Right lobe of liver (tissue), 6 donors: ENCODE measurements at regions not wholly inside any gene's neighbourhood (a gene's known extent, or its start where the extent isn't known, plus 50 kb on each side); places are given as distances from the start of the nearest gene placed in this dataset.

ENCODE experiments used
- ATAC-seq, 4 donors: fragments of 200-7000 bp; cut with Tn5 transposase; one replicate each; pipeline ENCODE4 v1.9.1; 2020; ENCODE audit warnings: mild to moderate bottlenecking in 4 of 4, moderate library complexity in 4 of 4
- DNase-seq, 3 donors: peaks; one replicate each; pipeline ENCODE4 v3.0.0-alpha.2; 2020
- H3K27ac ChIP-seq, 3 donors: fragments of 200-600 bp; one replicate each; pipeline ENCODE4 v1.8.0; 2022
- H3K27me3 ChIP-seq, 2 donors: fragments of 200-600 bp; one replicate each; pipeline ENCODE4 v1.8.0; 2022
- H3K36me3 ChIP-seq, 4 donors: fragments of 200-600 bp; sonication (generic) in 1 of 4; one replicate each; pipeline versions ENCODE4 v1.5.1 to v1.8.0; 2017 to 2022; ENCODE audit warnings: control low read depth in 1 of 4
- H3K4me1 ChIP-seq, 4 donors: fragments of 200-600 bp; sonication (generic) in 1 of 4; one replicate each; pipeline versions ENCODE4 v1.5.1 to v1.8.0; 2017 to 2022; ENCODE audit warnings: control low read depth in 1 of 4
- H3K4me3 ChIP-seq, 3 donors: fragments of 200-600 bp; one replicate each; pipeline ENCODE4 v1.8.0; 2022
- H3K9me3 ChIP-seq, 4 donors: fragments of 200-600 bp; sonication (generic) in 1 of 4; one replicate each; pipeline versions ENCODE4 v1.5.1 to v1.8.0; 2017 to 2022; ENCODE audit warnings: control low read depth in 1 of 4
- CTCF ChIP-seq, 4 donors: fragments of 200-600 bp in 3 of 4; fragments of 450-650 bp in 1 of 4; IDR thresholded peaks; one replicate each; pipeline versions ENCODE4 v1.5.1 to v1.8.0; 2016 to 2022; ENCODE audit warnings: antibody characterized with exemption in 4 of 4, mild to moderate bottlenecking in 2 of 4
- POLR2A ChIP-seq: fragments of 450-650 bp; IDR thresholded peaks from one replicate; pipeline ENCODE4 v1.6.1; 2017; ENCODE audit warnings: antibody characterized with exemption, mild to moderate bottlenecking
- WGBS: methylation state at CpG from one replicate; pipeline ENCODE4 v1.1.6; 2018; ENCODE audit warnings: low coverage, low lambda C conversion rate; ENCODE audit not compliant: insufficient coverage; ENCODE audit errors: missing lambda C conversion rate; 5-methylcytosine and 5-hydroxymethylcytosine counted together
- intact Hi-C, 2 donors: fragments of 100-400 bp; cut with DNase I; formaldehyde crosslinking; loops; one replicate each; pipeline versions ENCODE4 v1.11.2 to v1.14.1; 2022
- donor health status: DM: no; HTN: yes; CAD: no.
- donor health status: DM: no; HTN: no; CAD: no.
- donor health status: DM: no; HTN: no; CAD: no.
- donor health status: DM: no; HTN: yes; CAD: no.
- donor health status: DM: no; HTN: yes; CAD: no.

GRCh38 chr14:98960617-98961013 is 311.4 kb downstream of the BCL11B start:
- H3K4me1 ChIP-seq: no peaks in the 10 kb centered on the region
- no peaks in the 10 kb centered on the region for H3K27me3 ChIP-seq

GRCh38 chr14:98961191-98961590 is 310.8 kb downstream of the BCL11B start:
- H3K36me3 ChIP-seq: no peaks in the 10 kb centered on the region
- H3K9me3 ChIP-seq: no peaks in the 10 kb centered on the region
- no peak overlapping the region for H3K27ac ChIP-seq
- no peaks in the 10 kb centered on the region for H3K4me1 ChIP-seq
- intact Hi-C loops: no loop called here
- H3K4me3 ChIP-seq: no peak overlapping the region
- H3K27me3 ChIP-seq: no peaks in the 10 kb centered on the region
- 81% methylated on average over 2 of the region's 4 CpGs for WGBS
- DNase-seq (no peak), ATAC-seq (no peak)
- TF ChIP-seq CTCF (IDR thresholded peaks at IDR 0.05) (no peak), POLR2A (no peak)

More at GRCh38 chr14:98960617-98961013, 311.4 kb downstream of the BCL11B start:
- intact Hi-C loops: no loop called here
- DNase-seq (no peak), ATAC-seq (no peak)
- Histone ChIP-seq H3K9me3 (no peaks in the 10 kb centered on the region), H3K36me3 (no peaks in the 10 kb centered on the region), H3K27ac (no peak overlapping the region), H3K4me3 (no peak overlapping the region)
- TF ChIP-seq POLR2A: no peak
- TF ChIP-seq CTCF (IDR thresholded peaks at IDR 0.05): no peak
- WGBS: 71% methylated on average over 5 of the region's 7 CpGs

GRCh38 chr14:98962118-98962517 is 309.9 kb downstream of the BCL11B start:
- intact Hi-C loops: no loop called here
- Histone ChIP-seq H3K36me3 (no peaks in the 10 kb centered on the region), H3K4me1 (no peaks in the 10 kb centered on the region), H3K4me3 (no peak overlapping the region), H3K27ac (no peak overlapping the region), H3K9me3 (no peaks in the 10 kb centered on the region), H3K27me3 (no peaks in the 10 kb centered on the region)
- ATAC-seq (no peak), DNase-seq (no peak)
- WGBS: 58% methylated on average over 10 of the region's 12 CpGs
- no peak for TF ChIP-seq POLR2A
- TF ChIP-seq CTCF (IDR thresholded peaks at IDR 0.05): no peak

GRCh38 chr14:98963610-98964009 is 308.4 kb downstream of the BCL11B start:
- no peak for ATAC-seq
- TF ChIP-seq CTCF (IDR thresholded peaks at IDR 0.05) (no peak), POLR2A (no peak)
- intact Hi-C loops: no loop called here
- Histone ChIP-seq H3K4me3 (no peak overlapping the region), H3K4me1 (no peaks in the 10 kb centered on the region), H3K27ac (no peak overlapping the region), H3K36me3 (no peaks in the 10 kb centered on the region), H3K27me3 (no peaks in the 10 kb centered on the region), H3K9me3 (no peaks in the 10 kb centered on the region)
- 50% methylated on average over 2 of the region's 2 CpGs for WGBS
- DNase-seq: no peak

GRCh38 chr14:98964171-98964570 is 307.8 kb downstream of the BCL11B start:
- DNase-seq (no peak), ATAC-seq (no peak)
- Histone ChIP-seq H3K27ac (no peak overlapping the region), H3K27me3 (no peaks in the 10 kb centered on the region), H3K4me1 (no peaks in the 10 kb centered on the region), H3K36me3 (no peaks in the 10 kb centered on the region), H3K9me3 (no peaks in the 10 kb centered on the region), H3K4me3 (no peak overlapping the region)
- intact Hi-C loops: no loop called here
- 61% methylated on average over 3 of the region's 7 CpGs for WGBS
- TF ChIP-seq CTCF (IDR thresholded peaks at IDR 0.05): no peak
- TF ChIP-seq POLR2A: no peak
